ENCODE measurements at regions not wholly inside any gene's neighbourhood (a gene's known extent, or its start where the extent isn't known, plus 50 kb on each side); places are given as distances from the start of the nearest gene placed in this dataset.

- no peak overlapping the region for H3K9ac ChIP-seq (ENCODE audit: extremely low read depth, low read length, poor library complexity, severe bottlenecking)
- no peaks in the 10 kb centered on the region for H3K27me3 ChIP-seq (ENCODE audit: control insufficient read depth, insufficient read depth, low read length, poor library complexity, severe bottlenecking)
- Mint-ChIP-seq H3K4me1 (peaks cover 3% of the 10 kb centered on the region), H3K27me3 (ENCODE audit: insufficient read depth) (no peaks in the 10 kb centered on the region), H3K9me3 (peaks cover 19% of the 10 kb centered on the region), H3K4me3 (no peak overlapping the region), H3K36me3 (ENCODE audit: low read depth) (peaks cover 5% of the 10 kb centered on the region), H3K27ac (no peak overlapping the region)
- H3K36me3 ChIP-seq (ENCODE audit: control insufficient read depth, insufficient read depth, low read length): no peaks in the 10 kb centered on the region
- H3K27ac ChIP-seq (ENCODE audit: low read depth, low read length): no peak overlapping the region
- DNase-seq: no peak
- no peak overlapping the region for H3K4me3 ChIP-seq (ENCODE audit: low read length)
- TF ChIP-seq CTCF (conservative IDR thresholded peaks at IDR 0.05): no peak
- WGBS, 2 experiments (ENCODE audit: insufficient coverage in 1 of 2, insufficient read length in 1 of 2): 83 to 94% methylated on average over 2 to 4 of the region's 4 CpGs
- H3K4me1 ChIP-seq (ENCODE audit: control insufficient read depth, insufficient read depth, low read length): no peaks in the 10 kb centered on the region
- peaks cover 19% of the 10 kb centered on the region for H3K9me3 ChIP-seq (ENCODE audit: control insufficient read depth, low read length)
Observed at GRCh38 chr3:144692488-144692887, 720.9 kb downstream of the DIPK2A start.

GRCh38 chr3:144708437-144708836, 736.8 kb downstream of the DIPK2A start:
- Histone ChIP-seq H3K27ac (ENCODE audit: low read depth, low read length) (no peak overlapping the region), H3K9me3 (ENCODE audit: control insufficient read depth, low read length) (no peaks in the 10 kb centered on the region), H3K36me3 (ENCODE audit: control insufficient read depth, insufficient read depth, low read length) (no peaks in the 10 kb centered on the region), H3K4me3 (ENCODE audit: low read length) (no peak overlapping the region), H3K27me3 (ENCODE audit: control insufficient read depth, insufficient read depth, low read length, poor library complexity, severe bottlenecking) (no peaks in the 10 kb centered on the region), H3K9ac (ENCODE audit: extremely low read depth, low read length, poor library complexity, severe bottlenecking) (no peak overlapping the region), H3K4me1 (ENCODE audit: control insufficient read depth, insufficient read depth, low read length) (no peaks in the 10 kb centered on the region)
- 100% methylated on average over 1 of the region's 1 CpG for WGBS, 2 experiments (ENCODE audit: insufficient coverage in 1 of 2, insufficient read length in 1 of 2)
- Mint-ChIP-seq H3K4me1 (no peaks in the 10 kb centered on the region), H3K27ac (no peak overlapping the region), H3K36me3 (ENCODE audit: low read depth) (no peaks in the 10 kb centered on the region), H3K4me3 (no peak overlapping the region), H3K27me3 (ENCODE audit: insufficient read depth) (no peaks in the 10 kb centered on the region), H3K9me3 (peaks cover 2% of the 10 kb centered on the region)
- no peak for TF ChIP-seq CTCF (conservative IDR thresholded peaks at IDR 0.05)
- no peak for DNase-seq

GRCh38 chr3:144737281-144737680, 765.7 kb downstream of the DIPK2A start:
- no peaks in the 10 kb centered on the region for H3K4me1 Mint-ChIP-seq
- 94 to 100% methylated on average over 4 to 7 of the region's 7 CpGs for WGBS, 2 experiments (ENCODE audit: insufficient coverage in 1 of 2, insufficient read length in 1 of 2)

More at GRCh38 chr3:144737281-144737680, 765.7 kb downstream of the DIPK2A start:
- no peaks in the 10 kb centered on the region for H3K9me3 Mint-ChIP-seq
- Histone ChIP-seq H3K4me3 (ENCODE audit: low read length) (no peak overlapping the region), H3K4me1 (ENCODE audit: control insufficient read depth, insufficient read depth, low read length) (no peaks in the 10 kb centered on the region), H3K36me3 (ENCODE audit: control insufficient read depth, insufficient read depth, low read length) (no peaks in the 10 kb centered on the region), H3K9ac (ENCODE audit: extremely low read depth, low read length, poor library complexity, severe bottlenecking) (no peak overlapping the region), H3K27ac (ENCODE audit: low read depth, low read length) (no peak overlapping the region), H3K27me3 (ENCODE audit: control insufficient read depth, insufficient read depth, low read length, poor library complexity, severe bottlenecking) (no peaks in the 10 kb centered on the region), H3K9me3 (ENCODE audit: control insufficient read depth, low read length) (no peaks in the 10 kb centered on the region)
- no peak for TF ChIP-seq CTCF (conservative IDR thresholded peaks at IDR 0.05)
- H3K27ac Mint-ChIP-seq: no peak overlapping the region
- DNase-seq: no peak
- H3K36me3 Mint-ChIP-seq (ENCODE audit: low read depth): no peaks in the 10 kb centered on the region
- H3K27me3 Mint-ChIP-seq (ENCODE audit: insufficient read depth): no peaks in the 10 kb centered on the region
- no peak overlapping the region for H3K4me3 Mint-ChIP-seq
